Vagina (tissue), 2 donors: ENCODE measurements at regions not wholly inside any gene's neighbourhood (a gene's known extent, or its start where the extent isn't known, plus 50 kb on each side); places are given as distances from the start of the nearest gene placed in this dataset.

Experiments
- CTCF ChIP-seq, 3 experiments: fragments of 450-650 bp in 2 of 3; fragments of 200-600 bp in 1 of 3; sonication (generic) in 1 of 3; IDR thresholded peaks; one replicate each; pipeline ENCODE4 v1.5.1; 2017 to 2019; ENCODE audit warnings: antibody characterized with exemption in 3 of 3, mild to moderate bottlenecking in 2 of 3, moderate library complexity in 2 of 3
- POLR2A ChIP-seq, 2 donors: fragments of 450-650 bp; IDR thresholded peaks; one replicate each; pipeline ENCODE4 v1.6.1; 2017; ENCODE audit warnings: antibody characterized with exemption in 2 of 2, mild to moderate bottlenecking in 2 of 2, moderate library complexity in 2 of 2
- POLR2AphosphoS5 ChIP-seq, 2 donors: sonication (generic); formaldehyde crosslinking; IDR thresholded peaks; one replicate each; pipeline ENCODE4 v1.9.0; 2017; ENCODE audit warnings: antibody characterized with exemption in 2 of 2, mild to moderate bottlenecking in 2 of 2, low read depth in 1 of 2; ENCODE audit not compliant: insufficient read depth in 1 of 2

GRCh38 chr6:167409694-167410093 is 84.8 kb downstream of the TTLL2 start:
- no peak for TF ChIP-seq CTCF (IDR thresholded peaks at IDR 0.05)
- TF ChIP-seq POLR2A (IDR thresholded peaks at IDR 0.05) = no peak
- TF ChIP-seq POLR2AphosphoS5 (IDR thresholded peaks at IDR 0.05; ENCODE audit: insufficient read depth in 1 of 2, low read depth in 1 of 2) = no peak
